Left ventricle myocardium superior (tissue), 1 donor: ENCODE measurements at regions not wholly inside any gene's neighbourhood (a gene's known extent, or its start where the extent isn't known, plus 50 kb on each side); places are given as distances from the start of the nearest gene placed in this dataset.

Experiments
- ATAC-seq: fragments of 200-7000 bp; cut with Tn5 transposase; one replicate; pipeline ENCODE4 v1.9.1; 2020; ENCODE audit warnings: mild to moderate bottlenecking, moderate library complexity
- DNase-seq: peaks from one replicate; pipeline ENCODE4 v3.0.0-alpha.2; 2020
- intact Hi-C: fragments of 100-400 bp; cut with micrococcal nuclease; formaldehyde crosslinking; loops from one replicate; pipeline ENCODE4 v1.11.0; 2022
- donor health status: DM: no; HTN: yes; CAD: no; lungs with severe emphysema.

DNA sequence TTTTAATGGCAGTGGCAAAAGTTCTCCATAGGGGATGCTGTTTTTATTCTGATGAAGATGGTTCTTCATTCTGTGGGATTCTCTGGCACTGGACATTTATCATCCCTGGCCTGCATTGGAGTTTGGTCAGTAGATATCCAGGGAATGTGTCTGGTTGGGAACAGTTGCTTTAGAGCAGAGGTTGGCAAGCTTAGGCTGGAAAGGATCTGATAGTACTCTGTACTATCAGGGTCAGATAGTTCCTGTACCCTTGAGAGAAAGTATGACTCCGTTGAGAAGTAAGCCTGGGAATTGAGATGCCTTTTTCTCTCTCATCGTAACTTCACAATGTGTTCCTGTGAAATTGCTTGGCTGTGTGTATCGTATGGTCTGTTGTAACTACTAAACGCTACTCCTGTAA, 244.1 kb downstream of the POLR1F start:
- intact Hi-C loops: no loop called here
- ATAC-seq (no peak), DNase-seq (no peak)

DNA sequence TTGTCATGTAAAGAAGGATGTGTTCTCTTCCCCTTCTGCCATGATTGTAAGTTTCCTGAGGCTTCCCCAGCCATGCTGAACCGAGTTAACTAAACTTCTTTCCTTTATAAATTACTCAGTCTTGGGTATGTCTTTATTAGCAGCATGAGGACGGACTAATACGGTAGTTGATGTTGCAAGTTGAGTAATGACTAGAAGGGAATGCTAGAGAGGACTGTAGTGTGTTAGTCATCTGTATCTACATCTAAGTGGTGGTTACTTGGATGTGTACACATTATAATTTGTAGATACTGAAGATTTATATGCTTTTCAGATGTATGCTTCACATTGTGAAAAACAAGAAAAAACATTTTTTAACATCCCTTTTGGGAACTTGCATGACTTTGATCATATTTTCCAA, 244.6 kb downstream of the POLR1F start:
- no peak for DNase-seq
- ATAC-seq: no peak
- intact Hi-C loops: no loop called here

DNA sequence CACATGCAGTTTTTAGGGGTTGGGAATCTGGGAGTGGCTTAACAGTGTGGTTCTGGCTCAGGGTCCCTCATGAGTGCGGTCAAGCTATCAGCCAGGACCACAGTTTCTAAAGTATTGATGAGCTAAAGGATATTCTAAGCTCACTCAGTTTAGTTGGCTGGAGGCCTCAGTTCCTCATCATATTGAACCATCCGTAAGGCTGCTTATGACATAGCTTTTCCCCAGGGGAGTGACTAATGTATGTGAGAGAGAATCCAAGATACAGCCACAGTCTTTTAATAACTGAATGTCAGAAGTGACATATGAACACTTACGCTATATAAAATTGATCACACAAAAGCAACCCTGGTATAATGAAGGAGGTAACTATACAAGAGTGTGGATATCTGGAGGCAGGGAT, 245.3 kb downstream of the POLR1F start:
- no peak for ATAC-seq
- intact Hi-C loops: no loop called here

DNA sequence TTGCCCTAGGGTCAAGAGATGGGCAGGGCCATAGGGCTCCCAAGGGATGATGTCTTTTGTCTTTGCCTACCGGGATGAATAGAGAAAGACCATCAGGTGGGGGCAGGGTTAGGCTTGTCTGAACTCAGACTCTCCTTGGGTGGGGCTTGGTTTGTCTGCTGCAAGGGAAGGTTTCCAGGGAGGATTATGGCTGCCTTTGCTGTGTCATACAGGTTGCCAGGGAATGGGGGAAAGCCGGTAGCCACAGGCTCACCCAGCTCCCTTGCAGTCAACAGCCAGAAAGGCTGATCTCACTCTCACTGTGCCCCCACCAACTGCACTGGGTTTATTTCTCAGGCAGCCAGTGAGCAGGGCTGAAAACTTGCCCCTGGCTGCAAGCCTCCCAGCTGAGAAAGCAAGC, 253.2 kb downstream of the POLR1F start:
- DNase-seq: no peak
- intact Hi-C loops: no loop called here
- ATAC-seq: no peak

More for the DNA sequence above, 245.3 kb downstream of the POLR1F start:
- no peak for DNase-seq

DNA sequence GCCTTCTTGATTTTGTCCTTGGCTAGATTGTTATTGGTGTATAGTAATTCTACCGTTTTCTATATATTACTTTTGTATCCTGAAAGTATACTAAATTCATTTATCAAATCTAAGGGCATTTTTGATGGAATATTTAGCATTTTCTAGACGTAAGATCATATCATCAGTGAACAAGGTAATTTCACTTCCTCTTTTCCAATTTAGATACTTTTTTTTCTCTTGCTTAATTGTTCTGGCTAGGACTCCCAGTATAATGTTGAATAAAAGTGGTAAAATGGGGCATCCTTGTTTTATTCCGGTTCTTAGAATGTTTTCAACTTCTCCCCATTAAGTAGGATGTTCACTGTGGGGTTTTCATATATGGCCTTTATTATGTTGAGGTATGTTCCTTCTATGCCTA, 260.7 kb downstream of the POLR1F start:
- ATAC-seq: no peak
- intact Hi-C loops: no loop called here
- DNase-seq: no peak

DNA sequence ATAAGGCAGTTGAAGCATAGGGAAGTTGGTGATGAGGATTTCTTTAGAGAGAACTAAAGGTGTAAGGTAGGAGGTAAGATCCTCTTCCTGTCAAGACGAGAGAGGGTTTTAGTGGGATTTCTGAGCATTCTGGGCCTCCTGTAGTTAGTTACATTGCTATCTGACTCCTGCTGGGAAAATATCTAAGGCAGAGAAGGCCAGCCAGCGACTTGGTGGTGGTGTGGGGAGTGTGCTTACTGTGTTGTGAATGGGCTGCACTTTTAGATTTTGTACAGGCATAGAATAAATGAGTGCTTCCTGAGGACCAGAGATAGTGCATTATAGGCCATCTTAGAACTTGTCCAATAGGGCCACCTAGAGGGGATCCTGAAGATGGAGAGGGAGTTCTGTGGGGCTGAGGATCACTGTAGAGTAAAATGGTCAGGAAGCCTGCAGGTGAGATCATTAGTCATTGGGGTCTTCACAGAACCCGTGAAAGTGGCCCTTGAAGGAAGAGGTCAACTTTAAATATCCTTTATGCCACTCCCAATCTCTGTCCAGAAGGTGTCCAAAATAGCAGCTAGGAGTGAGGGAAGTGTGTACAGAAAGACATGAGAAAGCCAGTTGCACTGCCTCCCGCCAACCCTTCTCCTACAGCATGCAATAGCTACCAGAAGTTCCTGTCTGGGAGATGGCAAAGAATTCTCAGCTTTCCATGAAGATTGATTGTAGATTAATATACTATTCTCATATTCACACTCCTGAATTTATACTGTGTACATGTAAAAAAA, 266.6 kb downstream of the POLR1F start:
- intact Hi-C loops: no loop called here
- no peak for DNase-seq
- no peak for ATAC-seq

DNA sequence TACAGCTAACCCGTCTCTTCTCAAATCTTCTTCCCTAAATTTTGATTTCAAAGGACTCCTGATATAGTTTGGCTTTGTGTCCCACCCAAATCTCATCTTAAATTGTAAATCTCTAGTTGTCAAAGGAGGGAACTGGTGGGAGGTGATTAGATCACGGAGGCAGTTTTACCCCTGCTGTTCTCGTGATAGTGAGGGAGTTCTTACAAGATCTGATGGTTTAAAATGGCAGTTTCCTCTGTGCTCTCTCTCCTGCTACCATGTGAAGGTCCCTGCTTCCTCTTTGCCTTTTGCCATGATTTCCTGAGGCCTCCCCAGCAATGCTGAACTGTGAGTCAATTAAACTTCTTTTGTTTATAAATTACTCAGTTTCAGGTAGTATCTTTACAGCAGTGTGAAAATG, 269.3 kb downstream of the POLR1F start:
- intact Hi-C loops: no loop called here
- ATAC-seq (no peak), DNase-seq (no peak)

DNA sequence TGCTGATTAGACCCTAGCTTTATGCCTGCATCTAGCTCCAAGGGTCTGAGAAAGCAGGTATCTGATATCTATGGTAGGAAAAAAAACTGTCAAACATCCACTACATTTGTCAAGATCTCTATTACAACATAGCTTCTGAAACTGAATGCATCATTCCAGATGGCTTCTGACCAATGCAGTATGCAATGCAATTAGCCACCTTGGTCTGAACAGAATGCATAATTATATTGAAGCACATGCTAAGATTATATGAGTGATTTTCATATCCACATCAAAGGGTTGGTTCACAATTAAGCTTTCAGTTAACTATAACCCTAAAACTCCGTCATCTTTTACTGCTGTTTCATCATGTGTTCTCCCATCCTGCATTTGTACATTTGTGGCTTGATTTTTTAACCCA, 271.4 kb downstream of the POLR1F start:
- intact Hi-C loops: no loop called here
- ATAC-seq: no peak
- DNase-seq: no peak

DNA sequence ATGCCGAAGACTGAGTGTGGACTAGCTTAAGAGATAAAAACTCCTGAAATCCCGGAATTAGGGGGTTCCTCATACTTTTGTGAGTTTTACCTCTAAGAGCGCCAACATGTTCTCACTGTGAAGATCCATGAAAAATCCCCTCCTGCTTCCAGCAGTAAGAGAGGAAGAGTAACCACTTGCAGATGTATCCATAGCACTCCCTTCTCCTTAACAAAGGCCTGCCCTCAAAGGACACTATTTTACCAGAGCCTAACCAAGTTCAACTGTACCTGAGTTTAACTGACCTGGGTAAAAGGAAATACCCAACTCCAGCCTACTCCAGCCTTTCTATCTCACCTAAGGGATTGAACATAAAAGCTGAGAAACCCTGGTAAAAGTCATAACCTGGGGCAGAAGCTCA, 280.9 kb downstream of the POLR1F start:
- ATAC-seq (no peak), DNase-seq (no peak)
- intact Hi-C loops: no loop called here

DNA sequence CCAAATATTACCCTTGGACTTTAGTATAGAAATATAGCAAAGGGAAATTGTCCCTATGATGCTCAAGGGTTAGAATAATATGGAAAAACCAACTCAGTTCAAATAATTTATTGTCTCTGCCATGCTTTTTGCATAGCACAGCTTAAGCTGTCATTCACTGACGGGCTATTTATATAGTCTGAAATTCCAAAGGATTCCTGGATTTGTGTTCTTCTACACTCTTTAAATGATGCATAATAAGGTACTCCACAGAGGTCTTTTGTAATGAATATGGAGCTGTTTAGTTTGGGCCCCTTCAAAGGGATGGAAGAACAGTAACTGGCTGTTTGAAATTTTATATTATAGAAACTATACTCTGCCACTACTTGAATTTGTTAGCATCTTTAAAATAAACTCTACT, 276.6 kb upstream of the FERD3L start:
- ATAC-seq (no peak), DNase-seq (no peak)
- intact Hi-C loops: no loop called here

DNA sequence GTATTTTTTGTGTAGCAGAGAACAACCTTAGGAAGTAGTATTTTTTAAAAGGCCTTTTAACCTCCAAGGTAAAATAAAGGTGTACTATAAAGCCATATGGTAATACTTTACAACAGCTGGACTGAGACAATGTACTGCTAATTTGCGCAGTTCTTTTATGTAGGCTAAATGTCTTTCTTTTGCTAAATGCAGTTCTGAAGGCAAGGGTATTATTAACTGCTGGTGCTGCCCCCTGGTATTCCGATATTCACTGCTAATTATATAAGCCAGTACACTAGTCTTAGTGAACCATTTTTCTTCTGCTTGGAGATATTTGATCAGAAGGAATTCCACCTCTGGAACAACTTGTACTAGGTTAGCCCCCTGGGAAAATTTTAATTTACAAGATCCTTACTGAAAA, 272.0 kb upstream of the FERD3L start:
- no peak for DNase-seq
- intact Hi-C loops: no loop called here
- no peak for ATAC-seq

DNA sequence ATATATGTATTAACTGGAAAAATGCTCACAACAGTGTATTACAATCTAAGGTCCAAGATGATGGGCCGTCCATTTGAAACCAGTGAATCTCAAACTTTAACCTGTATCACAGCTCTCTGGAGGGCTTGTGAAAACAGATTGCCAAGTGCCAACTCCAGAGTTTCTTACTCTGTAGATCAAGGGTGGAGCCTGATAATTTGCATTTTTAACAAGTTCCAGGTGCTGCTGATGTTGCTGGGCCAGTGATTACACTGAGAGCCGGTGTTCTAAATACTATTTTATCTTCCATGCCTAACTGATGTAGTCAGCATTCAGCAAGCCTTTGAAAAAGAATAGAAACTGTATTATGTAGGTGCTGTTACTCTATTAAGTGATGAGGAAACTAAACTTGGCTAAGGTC, 269.9 kb upstream of the FERD3L start:
- DNase-seq: no peak
- intact Hi-C loops: no loop called here
- no peak for ATAC-seq

DNA sequence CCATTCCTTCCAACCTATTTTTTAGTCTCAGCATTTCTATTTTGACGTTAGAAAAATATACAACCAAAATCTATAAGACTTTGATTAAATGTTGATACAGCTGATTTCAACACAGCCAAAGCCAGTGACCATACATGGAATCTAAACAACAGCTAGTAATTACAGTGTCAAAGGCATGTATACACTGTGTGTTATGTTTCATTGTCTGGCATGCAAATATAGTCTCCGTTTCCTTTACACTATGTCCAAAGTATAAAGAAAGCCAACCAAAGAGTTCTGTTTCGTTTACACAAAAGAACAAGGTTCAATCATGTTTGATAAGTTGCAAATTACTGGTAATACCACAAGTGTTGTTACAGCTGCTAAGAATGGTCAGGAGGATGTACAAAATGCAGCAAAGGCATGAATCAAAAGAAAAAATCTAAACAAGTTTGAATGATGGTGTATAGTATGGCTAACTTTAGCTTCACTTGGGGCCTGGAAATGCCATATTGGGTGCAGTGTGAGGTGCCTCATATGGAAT, 268.3 kb upstream of the FERD3L start:
- intact Hi-C loops: no loop called here
- no peak for DNase-seq
- ATAC-seq: no peak

DNA sequence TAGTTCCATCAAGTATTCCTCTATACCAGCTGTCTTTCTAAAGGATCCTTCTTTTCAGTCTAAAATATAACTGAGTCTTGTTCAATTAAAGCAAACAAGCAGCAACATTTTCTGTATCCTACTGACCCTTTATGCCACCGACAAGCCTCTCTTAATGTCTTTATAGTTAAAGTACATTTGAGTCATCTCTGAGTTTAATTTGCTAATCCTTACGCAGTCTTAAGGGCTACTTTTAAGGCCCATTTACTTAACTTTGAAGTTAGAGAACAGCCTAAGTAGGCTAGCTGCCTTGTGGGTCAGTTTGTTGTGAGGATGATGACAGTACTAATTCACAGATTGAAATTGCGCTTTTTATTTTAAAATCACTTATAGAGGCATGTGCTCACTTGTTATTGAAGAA, 265.5 kb upstream of the FERD3L start:
- ATAC-seq (no peak), DNase-seq (no peak)
- intact Hi-C loops: no loop called here

DNA sequence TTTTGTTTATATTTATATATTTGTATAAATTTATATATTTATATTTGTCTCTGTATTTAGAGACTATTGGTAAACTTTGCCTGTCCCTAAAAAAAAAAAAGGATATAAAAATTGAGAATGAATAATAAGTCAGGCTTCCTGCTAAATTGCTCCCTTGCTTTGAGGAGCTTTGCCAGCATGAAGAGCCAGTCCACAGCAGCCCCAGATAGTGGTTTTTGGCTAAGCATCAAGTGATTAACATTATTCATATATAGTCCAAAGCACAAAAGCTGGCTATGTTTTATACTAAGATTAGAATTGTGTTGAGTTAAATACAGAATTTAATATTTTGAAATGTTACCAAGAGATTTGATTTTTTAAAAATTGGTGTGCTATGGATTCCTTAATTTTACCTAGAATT, 264.9 kb upstream of the FERD3L start:
- intact Hi-C loops: no loop called here
- DNase-seq (no peak), ATAC-seq (no peak)

DNA sequence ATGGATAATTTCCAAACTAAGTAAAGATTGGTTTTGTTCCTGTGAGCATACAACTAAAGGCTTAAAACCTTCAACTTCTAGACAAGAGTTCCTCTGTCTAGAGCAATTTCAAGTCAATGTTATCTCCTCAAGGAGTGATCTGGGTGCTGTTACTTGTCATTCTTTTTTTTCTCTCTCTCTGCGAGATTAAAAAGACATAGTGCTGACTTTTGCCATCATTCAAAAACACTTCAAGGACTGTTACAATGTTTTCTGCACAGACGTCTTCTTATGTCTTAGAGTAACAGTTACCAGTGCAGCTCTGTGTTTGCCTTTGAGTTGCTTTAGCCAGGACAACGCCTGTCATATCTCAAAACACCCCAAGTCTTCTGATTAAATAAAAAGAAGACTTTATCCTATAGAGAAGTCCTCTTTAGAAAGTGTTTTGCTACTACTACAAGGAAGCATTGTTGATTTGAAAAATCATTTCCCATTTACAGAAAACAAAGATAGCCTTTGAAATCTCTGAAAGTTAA, 263.5 kb upstream of the FERD3L start:
- ATAC-seq: no peak
- DNase-seq: no peak
- intact Hi-C loops: no loop called here

DNA sequence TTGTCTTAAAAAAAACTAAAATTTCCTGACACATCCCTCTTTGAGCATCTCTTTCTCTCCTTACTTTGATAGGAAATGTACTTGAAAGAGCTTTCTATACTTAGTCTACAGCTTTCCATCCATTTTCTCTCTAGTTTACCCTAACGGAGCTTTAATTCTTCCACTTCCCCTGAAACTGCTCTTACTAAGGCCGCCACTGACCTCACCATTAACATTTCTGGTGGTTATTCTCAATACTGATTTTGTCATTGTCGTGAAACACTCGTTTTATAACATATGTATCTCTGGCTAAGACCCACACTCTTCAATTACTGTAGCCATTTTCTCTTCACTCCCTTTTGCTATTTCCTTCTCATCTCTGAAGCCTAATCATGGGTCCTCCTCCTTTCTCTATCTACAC, 262.0 kb upstream of the FERD3L start:
- intact Hi-C loops: no loop called here
- no peak for DNase-seq
- ATAC-seq: no peak

DNA sequence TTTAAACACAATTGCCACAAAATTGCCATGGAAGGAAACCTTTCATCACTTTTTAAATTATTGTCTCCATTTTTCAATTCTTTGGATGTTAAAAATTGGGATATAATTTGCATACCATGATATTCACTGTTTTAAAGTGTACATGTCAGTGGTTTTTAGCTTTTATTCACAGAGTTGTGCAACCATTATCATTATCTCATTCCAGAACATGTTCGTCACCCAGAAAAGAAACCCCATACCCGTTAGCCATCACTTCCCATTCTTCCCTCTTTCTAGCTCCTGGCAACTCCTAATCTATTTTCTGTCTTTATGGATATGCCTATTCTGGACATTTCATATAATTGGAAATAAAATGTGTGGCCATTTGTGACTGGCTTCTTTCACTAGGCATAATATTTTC, 260.3 kb upstream of the FERD3L start:
- intact Hi-C loops: no loop called here
- DNase-seq (no peak), ATAC-seq (no peak)

DNA sequence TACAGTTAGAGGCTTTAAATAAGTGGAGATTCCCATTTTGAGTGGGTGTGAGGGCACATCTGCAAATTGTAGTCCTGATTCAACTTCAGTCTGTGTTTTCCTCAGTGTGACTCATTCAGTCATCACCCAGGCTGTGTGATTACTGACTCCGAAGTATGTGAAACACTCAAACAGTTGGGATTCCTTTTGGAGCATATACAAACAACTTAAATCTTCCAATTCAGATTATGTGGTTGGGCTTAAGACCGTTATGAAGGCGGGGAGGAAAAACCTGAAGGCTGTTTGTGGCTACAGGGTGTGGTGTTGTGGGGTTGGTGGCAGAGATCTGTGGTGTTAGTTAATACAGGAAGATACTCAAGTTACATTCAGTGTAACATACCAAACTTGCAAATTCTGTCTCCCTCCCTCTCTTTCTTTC, 259.7 kb upstream of the FERD3L start:
- ATAC-seq: peak; percentile 42
- no peak for DNase-seq
- intact Hi-C loops: no loop called here

DNA sequence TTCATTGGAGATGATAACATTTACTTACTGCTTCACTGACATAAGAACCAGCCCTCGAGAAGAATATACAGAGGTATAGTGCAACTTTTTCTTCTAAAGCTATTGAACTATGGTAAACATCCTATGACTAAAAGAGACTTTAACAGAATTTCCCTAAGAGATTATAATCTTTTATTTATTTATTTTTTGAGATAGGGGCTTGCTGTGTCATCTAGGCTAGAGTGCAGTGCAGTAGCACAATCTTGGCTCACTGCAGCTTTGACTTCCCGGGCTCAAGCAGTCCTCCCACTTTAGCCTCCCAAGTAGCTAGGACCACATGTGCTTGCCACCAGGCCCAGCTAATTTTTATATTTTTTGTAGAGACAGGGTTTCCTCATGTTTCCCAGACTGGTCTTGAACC, 258.5 kb upstream of the FERD3L start:
- no peak for ATAC-seq
- intact Hi-C loops: no loop called here
- no peak for DNase-seq

DNA sequence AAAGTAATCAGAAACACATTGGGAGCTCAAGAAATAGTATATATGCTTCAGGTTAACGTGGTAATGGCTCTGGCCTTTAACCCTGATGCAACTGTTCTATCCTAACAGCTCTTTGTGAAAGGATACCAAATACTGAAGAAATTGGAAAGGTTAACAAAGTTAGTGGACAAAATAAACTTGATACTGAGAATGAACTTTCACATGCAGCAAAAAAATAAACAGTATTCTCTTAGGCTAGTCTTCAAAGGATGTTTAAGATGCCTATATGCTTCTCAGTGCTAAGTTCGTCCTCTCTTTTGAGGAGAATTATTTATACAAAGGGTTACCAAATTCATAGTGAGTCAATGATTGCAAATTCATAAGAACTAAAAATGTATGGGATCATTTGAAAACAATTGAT, 256.2 kb upstream of the FERD3L start:
- no peak for ATAC-seq
- intact Hi-C loops: no loop called here
- no peak for DNase-seq
